ENCODE measurements at regions not wholly inside any gene's neighbourhood (a gene's known extent, or its start where the extent isn't known, plus 50 kb on each side); places are given as distances from the start of the nearest gene placed in this dataset.
"Not testable (repeated sequence)": the region's sequence is repeated elsewhere in the genome, so short reads cannot be mapped to it uniquely, and the experiment has no call there.

DNA sequence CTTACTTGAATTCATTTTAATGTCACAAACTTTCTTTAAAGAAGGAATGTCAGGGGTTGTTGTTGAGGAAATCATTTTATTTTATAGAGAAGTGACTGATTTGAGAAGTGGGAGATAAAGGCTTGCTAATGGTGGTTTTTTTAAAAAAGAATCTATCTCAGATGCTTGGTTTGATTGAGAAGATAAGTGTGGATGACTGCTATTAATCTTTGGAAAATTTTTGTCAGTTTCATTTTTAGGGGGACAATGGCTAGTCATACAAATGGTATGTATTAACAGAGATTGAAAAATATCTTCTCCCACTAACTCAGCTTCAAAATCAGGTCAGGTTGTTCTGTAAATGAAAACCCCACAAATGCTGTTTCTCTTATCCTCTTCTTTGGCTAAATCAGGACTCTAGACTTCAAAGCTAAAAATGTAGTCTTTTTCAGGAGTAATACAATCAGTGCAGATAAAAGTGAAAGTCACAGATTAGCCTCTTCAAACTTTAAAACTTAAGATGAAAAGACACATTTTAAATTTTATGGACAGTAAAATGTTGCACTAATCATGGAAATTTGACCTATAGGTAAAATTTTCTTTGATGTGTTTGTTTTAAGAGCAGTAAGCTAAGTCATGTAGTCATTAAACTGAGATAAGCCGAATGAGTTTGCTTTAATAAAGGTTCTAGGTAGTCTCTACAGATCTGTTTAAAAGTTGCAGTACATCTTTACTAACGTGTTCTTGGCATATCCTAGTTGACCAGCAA lies 674.2 kb upstream of the VRK2 start:
- no peak for DNase-seq

DNA sequence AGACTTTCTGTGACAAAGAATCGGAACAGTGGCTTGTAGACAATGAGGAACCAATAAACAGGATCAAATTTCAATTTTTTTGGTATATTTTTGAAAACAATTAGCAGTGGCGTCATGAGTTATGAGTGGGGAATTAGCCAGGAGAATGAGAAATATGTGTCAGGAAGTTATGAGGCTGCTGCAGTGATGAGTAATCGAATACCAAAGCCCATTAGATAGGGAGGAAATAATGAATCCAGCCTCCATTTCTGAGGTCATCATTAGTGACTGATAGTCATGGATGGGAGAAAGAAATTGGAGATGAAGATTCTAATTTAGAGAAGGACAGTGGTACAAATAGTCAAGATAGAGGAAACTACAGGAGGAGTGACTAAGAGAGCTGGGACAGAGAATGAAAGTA lies 673.1 kb upstream of the VRK2 start:
- DNase-seq, result no peak

DNA sequence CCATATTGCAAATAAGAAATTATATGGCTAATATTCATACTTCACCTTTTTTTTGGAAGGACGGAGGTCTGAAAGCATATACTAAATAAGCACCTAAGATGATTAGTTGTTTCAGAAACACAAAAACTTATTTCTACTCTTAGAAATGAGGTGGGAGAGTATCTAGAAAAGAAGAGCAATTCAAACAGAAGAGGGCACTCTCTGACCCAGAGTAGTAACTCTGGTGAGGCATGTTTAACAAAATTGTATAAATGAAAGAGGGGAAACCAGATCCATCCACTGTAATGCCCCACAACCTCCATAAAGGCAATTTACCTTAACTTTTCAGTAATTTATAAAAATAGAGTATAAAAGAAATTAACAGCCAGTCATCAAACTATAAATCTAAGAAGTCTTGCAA lies 669.6 kb upstream of the VRK2 start:
- DNase-seq, result peak; percentile 20

DNA sequence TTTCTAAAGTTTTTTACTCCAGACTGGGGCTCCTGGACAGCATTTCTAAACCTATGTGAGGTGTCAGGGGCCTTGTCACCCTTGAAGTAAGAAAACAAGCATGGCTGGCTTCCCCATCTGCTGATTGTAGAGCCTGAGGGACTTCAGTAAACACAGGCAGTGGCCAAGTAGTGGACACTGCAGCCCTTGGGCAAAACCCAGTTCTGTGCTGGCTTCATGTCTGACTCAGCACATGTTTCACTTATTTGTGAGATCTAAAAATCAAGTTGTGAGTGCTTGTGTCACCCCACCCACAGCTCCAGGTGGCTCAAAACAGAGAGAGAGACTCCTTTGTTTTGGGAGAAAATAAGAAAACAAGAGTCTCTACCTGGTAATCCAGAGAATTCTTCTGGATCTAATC lies 660.3 kb upstream of the VRK2 start:
- no peak for DNase-seq

DNA sequence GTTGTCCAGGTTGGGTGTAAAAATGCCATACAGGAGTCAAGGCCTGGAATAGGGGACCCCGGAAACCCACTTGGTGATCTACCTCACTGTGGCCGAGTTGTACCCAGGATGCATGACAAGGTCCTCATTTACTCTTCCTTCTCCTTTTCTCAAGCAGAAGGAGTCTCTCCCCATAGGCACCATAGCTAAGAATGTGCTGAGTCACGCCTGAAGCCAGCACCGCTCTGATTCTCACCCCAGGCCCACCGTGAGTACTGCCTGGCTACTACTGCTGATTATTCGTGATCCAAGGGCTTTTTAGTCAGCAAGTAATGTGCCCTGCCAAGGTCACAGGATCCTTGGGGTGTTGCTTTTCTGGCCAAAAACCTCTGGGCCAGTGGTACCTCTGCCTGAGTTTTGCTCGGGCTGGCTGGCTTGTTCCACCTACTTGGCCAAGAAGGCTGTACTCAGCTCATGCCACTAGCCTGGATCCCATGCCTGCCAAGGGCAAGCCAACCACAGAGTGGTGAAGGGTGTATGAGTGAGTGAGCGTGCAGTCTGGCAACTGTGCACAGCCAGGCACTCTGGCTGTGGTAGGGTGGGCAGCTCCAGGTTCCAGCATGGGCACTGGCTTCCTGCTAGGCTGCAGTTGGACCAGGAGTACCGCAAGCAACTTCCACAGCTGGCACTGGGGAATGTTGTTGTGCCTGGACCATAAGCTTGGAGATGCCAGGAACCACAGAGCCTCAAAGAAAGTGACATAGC lies 650.1 kb upstream of the VRK2 start:
- no peak for DNase-seq

GRCh38 chr2:57397550-57398360 lies 648.9 kb upstream of the VRK2 start:
- DNase-seq, result no peak

DNA sequence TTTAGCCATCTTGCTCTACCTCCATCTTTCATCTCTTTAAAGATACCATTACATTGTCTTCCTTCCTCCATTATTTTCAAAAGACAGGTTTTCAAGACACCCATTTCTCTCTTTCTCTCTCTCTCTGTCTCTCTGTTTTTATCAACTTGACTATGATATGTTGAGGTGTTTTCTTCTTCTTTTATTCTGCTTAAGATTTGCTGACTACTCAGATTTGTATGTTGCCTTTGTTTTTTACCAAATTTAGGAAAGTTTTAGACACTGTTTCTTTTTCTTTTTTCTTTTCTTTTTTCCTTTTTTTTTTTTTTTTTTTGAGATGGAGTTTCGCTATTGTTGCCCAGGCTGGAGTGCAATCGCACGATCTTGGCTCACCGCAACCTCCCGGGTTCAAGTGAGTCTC lies 647.5 kb upstream of the VRK2 start:
- DNase-seq, result no peak

DNA sequence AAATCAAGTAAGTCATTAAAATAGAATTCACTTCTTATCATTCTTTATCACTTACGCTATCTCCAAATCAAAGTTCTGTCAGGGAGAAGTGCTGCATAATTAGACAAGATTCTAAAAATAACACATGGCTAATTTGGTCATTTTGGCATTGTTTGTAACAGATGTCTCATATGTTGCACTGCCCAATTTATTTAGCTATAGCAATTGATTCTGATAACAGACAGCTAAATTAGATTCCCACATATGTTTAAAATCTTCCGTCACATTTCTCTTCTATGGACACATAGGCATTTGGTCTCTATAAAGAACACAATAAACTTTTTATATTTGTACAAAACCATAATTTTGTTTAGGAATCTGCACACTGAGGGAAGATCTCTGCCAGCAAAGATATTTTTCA lies 644.5 kb upstream of the VRK2 start:
- DNase-seq, result no peak

GRCh38 chr2:57402755-57403154 lies 643.9 kb upstream of the VRK2 start:
- no peak for DNase-seq

DNA sequence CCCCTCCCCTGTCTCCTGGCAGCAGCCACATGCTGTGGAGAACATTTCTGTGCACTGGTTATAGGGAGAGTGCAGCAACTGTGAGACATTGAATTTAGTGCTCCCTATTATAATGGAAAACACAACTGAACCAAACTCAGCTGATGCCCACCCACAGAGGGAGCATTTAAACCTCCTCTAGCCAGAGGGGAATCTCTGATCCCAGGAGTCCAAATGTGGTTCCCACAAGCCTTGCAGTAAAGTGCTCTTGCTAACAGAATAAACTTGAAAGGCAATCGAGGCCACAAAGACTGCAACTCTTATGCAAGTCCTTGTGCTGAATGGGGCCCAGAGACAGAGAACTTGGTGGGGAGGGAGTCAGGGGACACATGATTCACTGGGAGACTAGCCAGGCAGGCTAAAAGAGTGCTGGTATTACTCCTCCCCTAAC lies 638.8 kb upstream of the VRK2 start:
- DNase-seq, result no peak

DNA sequence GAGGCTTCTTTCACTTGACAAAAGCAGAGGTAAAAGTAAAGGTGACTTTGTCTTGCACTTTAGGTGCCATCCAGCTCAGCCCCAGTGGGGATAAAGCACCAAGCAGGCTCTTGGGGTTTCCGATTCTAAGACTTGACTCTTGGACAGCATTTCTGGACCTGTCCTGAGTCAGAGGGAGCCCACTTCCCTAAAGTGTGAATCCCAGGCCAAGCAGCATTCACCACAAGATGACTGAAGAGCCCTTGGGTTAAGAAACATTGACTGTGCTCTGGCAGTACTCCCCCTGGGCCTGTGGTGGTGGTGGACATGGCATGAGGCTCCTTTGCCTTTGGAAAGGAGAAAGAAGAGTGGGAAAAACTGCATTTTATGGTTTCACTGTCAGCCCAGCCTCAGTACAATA lies 638.0 kb upstream of the VRK2 start:
- DNase-seq, result no peak

GRCh38 chr2:57417007-57417406 lies 629.6 kb upstream of the VRK2 start:
- DNase-seq, result no peak

GRCh38 chr2:57418859-57419346 lies 627.7 kb upstream of the VRK2 start:
- DNase-seq, result not testable (repeated sequence)

DNA sequence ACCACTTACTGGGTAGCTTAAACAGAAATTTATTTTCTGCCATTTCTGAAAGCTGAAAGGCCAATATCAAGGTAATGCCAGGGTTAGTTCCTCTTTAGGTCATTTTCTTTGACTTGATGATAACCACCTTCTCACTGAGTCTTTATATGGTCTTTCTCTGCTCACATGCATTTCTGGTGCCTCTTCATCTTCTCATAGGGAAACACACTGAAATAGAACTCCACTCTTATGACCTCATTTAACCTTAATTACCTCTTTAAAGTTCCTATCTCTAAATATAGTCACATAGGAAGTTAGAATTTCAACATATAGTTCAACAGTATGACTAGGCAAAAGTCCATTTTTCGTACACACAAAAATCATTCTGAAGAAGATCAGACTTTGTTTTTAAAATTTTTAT lies 616.8 kb upstream of the VRK2 start:
- no peak for DNase-seq

GRCh38 chr2:57432528-57432927 lies 614.1 kb upstream of the VRK2 start:
- no peak for DNase-seq

- DNase-seq, result no peak
Observed at GRCh38 chr2:57434441-57434840, 612.2 kb upstream of the VRK2 start.

DNA sequence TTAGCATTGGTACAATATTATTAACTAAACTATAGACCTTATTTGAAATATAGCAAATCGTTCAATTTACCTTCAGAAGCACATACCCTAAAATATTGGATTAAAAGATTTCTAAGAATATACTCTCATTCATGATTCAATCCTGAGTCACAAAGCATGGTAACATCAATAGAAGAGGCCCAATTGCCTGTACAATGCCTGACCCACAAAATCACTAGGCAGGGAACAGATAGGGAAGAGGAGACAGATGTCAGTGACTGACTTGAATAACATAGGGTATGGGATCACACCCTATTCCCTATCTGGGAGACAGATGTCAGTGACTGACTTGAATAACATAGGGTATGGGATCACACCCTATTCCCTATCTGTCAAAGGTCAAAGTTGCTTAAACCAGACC lies 611.6 kb upstream of the VRK2 start:
- no peak for DNase-seq

GRCh38 chr2:57437077-57437476 lies 609.5 kb upstream of the VRK2 start:
- DNase-seq, result no peak

- no peak for DNase-seq
Observed at GRCh38 chr2:57440437-57440836, 606.2 kb upstream of the VRK2 start.

DNA sequence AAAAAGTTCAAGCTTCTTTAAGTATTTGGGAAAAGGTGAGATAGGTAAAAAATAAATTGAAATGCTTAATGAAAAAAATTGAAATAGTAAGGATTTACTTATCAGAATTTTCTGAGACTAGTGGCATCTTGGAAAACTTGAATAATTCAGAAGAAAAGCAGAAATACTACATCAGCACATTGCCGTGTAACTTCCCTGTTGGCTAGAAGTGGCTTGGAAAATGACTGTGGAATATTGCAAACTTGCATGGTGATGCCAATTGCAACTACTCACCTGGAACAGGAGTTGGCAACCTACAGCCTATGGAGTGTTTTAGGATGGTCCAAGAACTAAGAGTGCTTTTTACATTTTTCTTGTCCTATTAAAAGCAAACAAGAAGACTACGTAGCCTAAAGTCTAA lies 603.5 kb upstream of the VRK2 start:
- DNase-seq, result no peak

- DNase-seq, result no peak
Observed at GRCh38 chr2:57443973-57444521, 602.6 kb upstream of the VRK2 start.

GRCh38 chr2:57444752-57445430 lies 601.7 kb upstream of the VRK2 start:
- no peak for DNase-seq

DNA sequence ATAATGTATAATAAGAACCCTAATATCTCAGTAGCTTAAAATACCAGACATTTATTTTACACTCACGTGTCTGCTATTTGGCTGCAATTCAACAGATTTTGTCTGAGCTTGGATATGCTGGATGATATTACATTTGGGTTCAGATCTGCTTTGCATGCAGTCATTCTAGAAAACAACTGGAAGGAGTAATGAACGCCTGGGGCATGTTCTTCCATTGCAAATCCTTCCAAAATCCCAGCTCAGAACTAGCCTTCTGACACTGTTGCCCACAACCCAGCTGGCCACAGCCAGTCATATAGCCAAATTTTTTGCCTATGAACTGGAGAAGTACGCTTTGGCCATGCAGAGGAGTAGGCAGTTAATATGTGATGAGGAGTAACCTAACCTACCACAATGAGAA lies 597.8 kb upstream of the VRK2 start:
- DNase-seq, result no peak

All from NCI-H1694 (cell line).